GM23248 (cell line): ENCODE measurements at regions not wholly inside any gene's neighbourhood (a gene's known extent, or its start where the extent isn't known, plus 50 kb on each side); places are given as distances from the start of the nearest gene placed in this dataset.

ENCODE experiments used
- EZH2 ChIP-seq: fragments of 200-600 bp; sonication (generic); IDR thresholded peaks from 2 replicates; pipeline ENCODE4 v1.6.1; 2018; ENCODE audit warnings: antibody characterized with exemption, mild to moderate bottlenecking; ENCODE audit not compliant: insufficient read depth, poor library complexity, severe bottlenecking
- EZH2phosphoT487 ChIP-seq: fragments of 200-600 bp; sonication (generic); IDR thresholded peaks from 2 replicates; pipeline ENCODE4 v1.6.1; 2018; ENCODE audit warnings: antibody characterized with exemption, moderate library complexity, mild to moderate bottlenecking, low read depth; ENCODE audit not compliant: insufficient read depth

DNA sequence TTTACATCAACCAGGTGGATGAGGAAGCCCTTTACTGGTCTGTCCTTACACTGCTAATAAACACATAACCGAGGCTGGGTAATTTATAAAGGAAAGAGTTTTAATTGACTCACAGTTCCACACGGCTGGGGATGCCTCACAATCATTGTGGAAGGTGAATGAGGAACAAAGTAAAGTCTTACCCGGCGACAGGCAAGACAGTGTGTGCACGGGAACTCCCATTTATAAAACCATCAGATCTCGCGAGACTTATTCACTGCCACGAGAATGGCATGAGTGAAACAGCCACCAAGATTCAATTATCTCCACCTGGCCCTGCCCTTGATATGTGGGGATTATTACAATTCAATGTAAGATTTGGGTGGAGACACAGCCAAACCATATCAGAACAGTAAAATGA is 67.3 kb upstream of the GRAMD2B start:
- TF ChIP-seq EZH2 (no peak), EZH2phosphoT487 (no peak)
